Erythroblast (primary cell): ENCODE measurements at regions not wholly inside any gene's neighbourhood (a gene's known extent, or its start where the extent isn't known, plus 50 kb on each side); places are given as distances from the start of the nearest gene placed in this dataset.

Experiments used
- GATA1 ChIP-seq: IDR thresholded peaks from 2 replicates; pipeline ENCODE4 v1.6.1; 2011; ENCODE audit warnings: low read depth, mild to moderate bottlenecking, control low read depth, low read length, moderate library complexity
- POLR2A ChIP-seq: IDR thresholded peaks from 2 replicates; pipeline ENCODE4 v1.6.1; 2011; ENCODE audit warnings: mild to moderate bottlenecking, low read length

- no peak for TF ChIP-seq POLR2A
- TF ChIP-seq GATA1, result no peak
These were observed 161.5 kb upstream of the LRRC7 start for GRCh38 chr1:69406244-69406643.
